ENCODE measurements at regions not wholly inside any gene's neighbourhood (a gene's known extent, or its start where the extent isn't known, plus 50 kb on each side); places are given as distances from the start of the nearest gene placed in this dataset.

GRCh38 chr1:60227601-60228000 lies 154.0 kb upstream of the C1orf87 start:
- intact Hi-C loops (cut with DNase I), result no loop called here
- no peak overlapping the region for H3K27ac ChIP-seq
- no peak overlapping the region for H3K4me3 ChIP-seq
- DNase-seq (ENCODE audit: low spot score in 2 of 2), result no peak
- no peaks in the 10 kb centered on the region for H3K27me3 ChIP-seq
- H3K9me3 ChIP-seq, result no peaks in the 10 kb centered on the region
- TF ChIP-seq, protein P1, sequence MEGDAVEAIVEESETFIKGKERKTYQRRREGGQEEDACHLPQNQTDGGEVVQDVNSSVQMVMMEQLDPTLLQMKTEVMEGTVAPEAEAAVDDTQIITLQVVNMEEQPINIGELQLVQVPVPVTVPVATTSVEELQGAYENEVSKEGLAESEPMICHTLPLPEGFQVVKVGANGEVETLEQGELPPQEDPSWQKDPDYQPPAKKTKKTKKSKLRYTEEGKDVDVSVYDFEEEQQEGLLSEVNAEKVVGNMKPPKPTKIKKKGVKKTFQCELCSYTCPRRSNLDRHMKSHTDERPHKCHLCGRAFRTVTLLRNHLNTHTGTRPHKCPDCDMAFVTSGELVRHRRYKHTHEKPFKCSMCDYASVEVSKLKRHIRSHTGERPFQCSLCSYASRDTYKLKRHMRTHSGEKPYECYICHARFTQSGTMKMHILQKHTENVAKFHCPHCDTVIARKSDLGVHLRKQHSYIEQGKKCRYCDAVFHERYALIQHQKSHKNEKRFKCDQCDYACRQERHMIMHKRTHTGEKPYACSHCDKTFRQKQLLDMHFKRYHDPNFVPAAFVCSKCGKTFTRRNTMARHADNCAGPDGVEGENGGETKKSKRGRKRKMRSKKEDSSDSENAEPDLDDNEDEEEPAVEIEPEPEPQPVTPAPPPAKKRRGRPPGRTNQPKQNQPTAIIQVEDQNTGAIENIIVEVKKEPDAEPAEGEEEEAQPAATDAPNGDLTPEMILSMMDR (IDR thresholded peaks at IDR 0.05), result no peak
- no peaks in the 10 kb centered on the region for H3K36me3 ChIP-seq
- H3K4me1 ChIP-seq, result peaks cover 0 to 6% of the 10 kb centered on the region in 2 donors

DNA sequence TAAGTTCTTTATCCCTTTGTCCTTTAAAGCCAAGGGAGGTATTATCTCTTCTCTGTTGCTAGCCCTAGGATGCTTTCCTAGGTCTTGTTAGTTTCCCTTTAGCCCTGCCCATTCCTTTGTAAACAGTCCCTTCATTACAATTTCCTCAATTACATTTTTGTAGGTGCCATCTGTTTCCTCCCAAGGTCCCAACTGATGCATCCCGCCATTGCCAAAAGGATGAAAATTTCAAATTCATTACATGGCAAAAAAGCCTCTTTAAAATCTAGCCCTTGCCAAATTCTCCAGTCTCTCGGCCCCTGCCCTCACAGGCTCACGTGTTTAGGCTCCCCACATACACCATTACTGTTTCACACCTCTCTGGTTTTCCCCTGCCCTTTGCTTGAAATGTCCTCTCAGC lies 151.9 kb upstream of the C1orf87 start:
- no peak overlapping the region for H3K4me3 ChIP-seq
- DNase-seq (ENCODE audit: low spot score in 2 of 2), result no peak
- no peak overlapping the region for H3K27ac ChIP-seq
- intact Hi-C loops (cut with DNase I), result no loop called here
- H3K36me3 ChIP-seq, result no peaks in the 10 kb centered on the region
- no peaks in the 10 kb centered on the region for H3K27me3 ChIP-seq
- H3K9me3 ChIP-seq, result no peaks in the 10 kb centered on the region
- peaks cover 0 to 6% of the 10 kb centered on the region in 2 donors for H3K4me1 ChIP-seq
- TF ChIP-seq, protein P1 (IDR thresholded peaks at IDR 0.05), result no peak

- intact Hi-C loops (cut with DNase I), result no loop called here
- H3K4me3 ChIP-seq, result no peak overlapping the region
- no peak overlapping the region for H3K27ac ChIP-seq
- no peaks in the 10 kb centered on the region for H3K27me3 ChIP-seq
- H3K9me3 ChIP-seq, result no peaks in the 10 kb centered on the region
- TF ChIP-seq, protein P1 (IDR thresholded peaks at IDR 0.05), result no peak
- no peak for DNase-seq (ENCODE audit: low spot score in 2 of 2)
- no peaks in the 10 kb centered on the region for H3K36me3 ChIP-seq
- peaks cover 0 to 6% of the 10 kb centered on the region in 2 donors for H3K4me1 ChIP-seq
Measured at GRCh38 chr1:60224523-60224922, 151.0 kb upstream of the C1orf87 start.

GRCh38 chr1:60223158-60223557 lies 149.6 kb upstream of the C1orf87 start:
- Histone ChIP-seq H3K4me1 (peaks cover 0 to 6% of the 10 kb centered on the region in 2 donors), H3K36me3 (no peaks in the 10 kb centered on the region), H3K27ac (no peak overlapping the region), H3K9me3 (no peaks in the 10 kb centered on the region), H3K4me3 (no peak overlapping the region), H3K27me3 (no peaks in the 10 kb centered on the region)
- intact Hi-C loops (cut with DNase I), result no loop called here
- no peak for DNase-seq (ENCODE audit: low spot score in 2 of 2)
- TF ChIP-seq, protein P1 (IDR thresholded peaks at IDR 0.05), result no peak

- intact Hi-C loops (cut with DNase I), result no loop called here
- no peak overlapping the region for H3K4me3 ChIP-seq
- H3K27me3 ChIP-seq, result no peaks in the 10 kb centered on the region
- H3K4me1 ChIP-seq, result peaks cover 0 to 6% of the 10 kb centered on the region in 2 donors
- no peaks in the 10 kb centered on the region for H3K9me3 ChIP-seq
- TF ChIP-seq, protein P1 (IDR thresholded peaks at IDR 0.05), result no peak
- H3K36me3 ChIP-seq, result no peaks in the 10 kb centered on the region
- DNase-seq (ENCODE audit: low spot score in 2 of 2), result no peak
- H3K27ac ChIP-seq, result no peak overlapping the region
Measured at GRCh38 chr1:60222360-60223115, 149.0 kb upstream of the C1orf87 start.
